ENCODE measurements at regions not wholly inside any gene's neighbourhood (a gene's known extent, or its start where the extent isn't known, plus 50 kb on each side); places are given as distances from the start of the nearest gene placed in this dataset.

DNA sequence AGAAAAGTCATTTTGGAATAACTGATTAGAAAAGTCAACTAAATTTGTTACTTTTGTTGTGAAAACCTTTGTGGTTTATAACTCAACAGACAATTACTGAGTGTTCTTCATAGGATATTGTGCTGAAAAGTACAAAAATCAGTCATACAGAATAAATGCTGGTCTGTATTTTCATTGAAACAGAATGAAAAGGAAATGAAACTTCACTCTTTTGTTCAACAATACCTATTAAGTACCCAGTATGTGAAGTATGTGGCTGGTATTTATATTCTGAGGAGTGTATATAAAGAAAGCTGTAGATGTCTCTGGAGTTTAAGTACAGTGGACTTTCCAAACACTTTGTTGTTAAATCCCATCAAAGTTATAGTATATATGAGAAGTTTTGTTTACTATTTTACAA, 828.4 kb upstream of the ATXN8OS start:
- TF ChIP-seq, protein P1, sequence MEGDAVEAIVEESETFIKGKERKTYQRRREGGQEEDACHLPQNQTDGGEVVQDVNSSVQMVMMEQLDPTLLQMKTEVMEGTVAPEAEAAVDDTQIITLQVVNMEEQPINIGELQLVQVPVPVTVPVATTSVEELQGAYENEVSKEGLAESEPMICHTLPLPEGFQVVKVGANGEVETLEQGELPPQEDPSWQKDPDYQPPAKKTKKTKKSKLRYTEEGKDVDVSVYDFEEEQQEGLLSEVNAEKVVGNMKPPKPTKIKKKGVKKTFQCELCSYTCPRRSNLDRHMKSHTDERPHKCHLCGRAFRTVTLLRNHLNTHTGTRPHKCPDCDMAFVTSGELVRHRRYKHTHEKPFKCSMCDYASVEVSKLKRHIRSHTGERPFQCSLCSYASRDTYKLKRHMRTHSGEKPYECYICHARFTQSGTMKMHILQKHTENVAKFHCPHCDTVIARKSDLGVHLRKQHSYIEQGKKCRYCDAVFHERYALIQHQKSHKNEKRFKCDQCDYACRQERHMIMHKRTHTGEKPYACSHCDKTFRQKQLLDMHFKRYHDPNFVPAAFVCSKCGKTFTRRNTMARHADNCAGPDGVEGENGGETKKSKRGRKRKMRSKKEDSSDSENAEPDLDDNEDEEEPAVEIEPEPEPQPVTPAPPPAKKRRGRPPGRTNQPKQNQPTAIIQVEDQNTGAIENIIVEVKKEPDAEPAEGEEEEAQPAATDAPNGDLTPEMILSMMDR (IDR thresholded peaks at IDR 0.05), result no peak
- no peak for TF ChIP-seq POLR2A (IDR thresholded peaks at IDR 0.05)
